Endothelial cell of hepatic sinusoid (primary cell): ENCODE measurements at regions not wholly inside any gene's neighbourhood (a gene's known extent, or its start where the extent isn't known, plus 50 kb on each side); places are given as distances from the start of the nearest gene placed in this dataset.

ENCODE experiments used
- in situ Hi-C: cut with HindIII; loops from 2 replicates; pipeline ENCODE4 v1.10.0; 2017; ENCODE audit warnings: low sequenced_read_pairs

- in situ Hi-C loops = no loop called here
Observed at GRCh38 chr11:28858076-28858475, 749.9 kb downstream of the METTL15 start.

- in situ Hi-C loops = no loop called here
Observed at GRCh38 chr11:28849053-28849452, 740.9 kb downstream of the METTL15 start.

GRCh38 chr11:28842716-28843115 lies 734.5 kb downstream of the METTL15 start:
- in situ Hi-C loops = no loop called here

GRCh38 chr11:28838741-28839140 lies 730.6 kb downstream of the METTL15 start:
- in situ Hi-C loops = loop anchor here (5.0 kb wide), 2 partner anchors 76 to 489 kb away; no protein-coding TSS in a partner anchor

GRCh38 chr11:28837599-28837998 lies 729.4 kb downstream of the METTL15 start:
- in situ Hi-C loops = loop anchor here (5.0 kb wide), 2 partner anchors 75 to 490 kb away; no protein-coding TSS in a partner anchor

- in situ Hi-C loops = loop anchor here (5.0 kb wide), 2 partner anchors 74 to 491 kb away; no protein-coding TSS in a partner anchor
Observed at GRCh38 chr11:28836285-28837081, 728.3 kb downstream of the METTL15 start.

GRCh38 chr11:28835790-28836189 lies 727.6 kb downstream of the METTL15 start:
- in situ Hi-C loops = loop anchor here (5.0 kb wide), 2 partner anchors 73 to 492 kb away; no protein-coding TSS in a partner anchor

- in situ Hi-C loops = loop anchor here (5.0 kb wide), 2 partner anchors 73 to 492 kb away; no protein-coding TSS in a partner anchor
Observed at GRCh38 chr11:28835317-28835716, 727.1 kb downstream of the METTL15 start.

- in situ Hi-C loops = loop anchor here (5.0 kb wide), 2 partner anchors 73 to 492 kb away; no protein-coding TSS in a partner anchor
Observed at GRCh38 chr11:28834877-28835276, 726.7 kb downstream of the METTL15 start.

- in situ Hi-C loops = no loop called here
Observed at GRCh38 chr11:28833670-28834069, 725.5 kb downstream of the METTL15 start.

GRCh38 chr11:28833169-28833568 lies 725.0 kb downstream of the METTL15 start:
- in situ Hi-C loops = no loop called here

- in situ Hi-C loops = no loop called here
Observed at GRCh38 chr11:28826807-28827206, 718.6 kb downstream of the METTL15 start.

GRCh38 chr11:28822576-28822975 lies 714.4 kb downstream of the METTL15 start:
- in situ Hi-C loops = no loop called here

- in situ Hi-C loops = no loop called here
Observed at GRCh38 chr11:28820296-28820989, 712.3 kb downstream of the METTL15 start.

GRCh38 chr11:28819741-28820140 lies 711.6 kb downstream of the METTL15 start:
- in situ Hi-C loops = no loop called here

GRCh38 chr11:28815110-28815509 lies 706.9 kb downstream of the METTL15 start:
- in situ Hi-C loops = no loop called here

- in situ Hi-C loops = no loop called here
Observed at GRCh38 chr11:28808771-28809170, 700.6 kb downstream of the METTL15 start.

GRCh38 chr11:28799316-28799715 lies 691.1 kb downstream of the METTL15 start:
- in situ Hi-C loops = no loop called here

GRCh38 chr11:28798286-28798685 lies 690.1 kb downstream of the METTL15 start:
- in situ Hi-C loops = no loop called here

GRCh38 chr11:28797536-28797935 lies 689.3 kb downstream of the METTL15 start:
- in situ Hi-C loops = no loop called here

- in situ Hi-C loops = no loop called here
Observed at GRCh38 chr11:28794405-28794804, 686.2 kb downstream of the METTL15 start.

- in situ Hi-C loops = no loop called here
Observed at GRCh38 chr11:28793282-28793738, 685.1 kb downstream of the METTL15 start.
